ENCODE measurements at regions not wholly inside any gene's neighbourhood (a gene's known extent, or its start where the extent isn't known, plus 50 kb on each side); places are given as distances from the start of the nearest gene placed in this dataset.

DNA sequence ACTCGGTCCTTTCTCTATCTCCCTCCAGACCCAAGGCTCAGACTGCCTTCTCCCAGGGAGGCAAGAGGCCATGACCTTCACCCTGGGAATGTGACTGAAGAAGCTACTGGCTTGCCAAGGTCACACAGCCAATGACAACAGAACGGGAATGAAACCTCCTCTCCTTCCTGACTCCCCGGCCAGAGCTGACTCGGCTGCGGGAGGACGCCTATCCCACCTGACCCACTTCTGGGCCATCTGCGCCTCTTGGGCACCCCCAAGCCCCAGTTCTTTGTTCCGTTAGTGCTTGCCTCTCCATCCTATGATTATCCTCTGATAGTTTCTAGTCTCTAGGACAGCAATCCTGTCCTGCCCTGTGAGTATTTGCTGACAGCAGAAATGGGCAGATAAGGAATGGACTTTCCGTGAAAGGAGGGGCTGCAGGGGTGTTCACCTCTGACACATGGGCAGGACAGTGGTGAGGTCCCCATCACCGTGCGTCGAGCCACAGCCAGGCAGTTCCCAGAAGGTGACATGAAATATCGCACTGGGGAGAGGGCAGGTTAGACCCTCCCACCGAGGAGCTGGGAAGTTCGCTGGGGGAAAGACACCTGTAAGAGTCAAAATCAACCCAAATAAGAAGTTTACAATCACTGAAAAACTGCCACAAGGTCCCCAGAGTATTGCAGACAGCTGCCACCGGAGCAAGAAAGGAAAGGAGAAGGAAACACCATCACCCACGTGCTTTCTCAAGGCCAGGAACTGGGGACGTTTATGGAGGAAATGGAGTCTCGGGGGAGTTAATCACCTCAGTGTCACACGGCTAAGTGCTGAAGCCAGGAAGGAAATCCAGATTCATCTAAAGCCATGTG, 63.0 kb downstream of the INSIG1 start:
- no peaks in the 10 kb centered on the region for H3K4me1 ChIP-seq (ENCODE audit: control insufficient read depth, extremely low read depth, insufficient read depth, low read length)
- FAIRE-seq (no peak), DNase-seq (ENCODE audit: low read depth, low spot score) (no peak)
- H3K9me1 ChIP-seq (replicated peaks; ENCODE audit: control insufficient read depth, extremely low read depth, insufficient read depth, low read length) = no peaks in the 10 kb centered on the region
- no peak overlapping the region for H3K4me3 ChIP-seq (replicated peaks in 1 of 3; ENCODE audit: insufficient read depth in 1 of 3, low read depth in 1 of 3, low read length in 3 of 3)
- no peak overlapping the region for H2AFZ ChIP-seq (ENCODE audit: low read depth, low read length)
- CTCF ChIA-PET = interaction anchor here (1.4 kb wide), 1 partner anchor 16 kb away, joined by 4 read pairs; no protein-coding TSS in a partner anchor
- no peaks in the 10 kb centered on the region for H3K36me3 ChIP-seq (ENCODE audit: control insufficient read depth in 2 of 2, extremely low read depth in 1 of 2, insufficient read depth in 2 of 2, low read length in 2 of 2)
- H3K9me3 ChIP-seq (replicated peaks; ENCODE audit: control insufficient read depth, insufficient read depth, low read length) = no peaks in the 10 kb centered on the region
- POLR2A ChIA-PET = no interaction called here
- BruUV-seq (replicated peaks) = no TSS peak
- H3K4me2 ChIP-seq (ENCODE audit: insufficient read depth, low read length) = no peak overlapping the region
- peaks cover 2 to 8% of the 10 kb centered on the region in 2 experiments for H3K27me3 ChIP-seq (ENCODE audit: control insufficient read depth in 2 of 2, insufficient read depth in 2 of 2, low read length in 2 of 2)
- no peaks in the 10 kb centered on the region for H3K79me2 ChIP-seq (ENCODE audit: control insufficient read depth, insufficient read depth, low read length)
- H3K9ac ChIP-seq (replicated peaks; ENCODE audit: extremely low read depth, insufficient read depth, low read length) = no peak overlapping the region
- H4K20me1 ChIP-seq (replicated peaks; ENCODE audit: control insufficient read depth, extremely low read depth, insufficient read depth, low read length) = no peaks in the 10 kb centered on the region
- intact Hi-C loops (cut with micrococcal nuclease) = no loop called here
- no peak overlapping the region for H3K27ac ChIP-seq (ENCODE audit: insufficient read depth, low read depth, low read length)
- dilution Hi-C loops (cut with MboI; ENCODE audit: extremely low pct_ligation_motif_present, low sequenced_read_pairs) = no loop called here
- TF ChIP-seq POLR2AphosphoS5 (IDR thresholded peaks at IDR 0.05; ENCODE audit: insufficient read depth, low read depth, low read length) (no peak), FOS (IDR thresholded peaks at IDR 0.05; ENCODE audit: borderline replicate concordance, insufficient read depth, low read length) (no peak), GATA2 (IDR thresholded peaks at IDR 0.05; ENCODE audit: insufficient read depth, insufficient read length, low read depth, low read length) (no peak), EZH2 (IDR thresholded peaks at IDR 0.05; ENCODE audit: borderline replicate concordance, low read depth, low read length, severe bottlenecking) (no peak), JUN (IDR thresholded peaks at IDR 0.05; ENCODE audit: borderline replicate concordance, insufficient read depth, insufficient read length, low read depth) (no peak)
- TF ChIP-seq, protein P1, sequence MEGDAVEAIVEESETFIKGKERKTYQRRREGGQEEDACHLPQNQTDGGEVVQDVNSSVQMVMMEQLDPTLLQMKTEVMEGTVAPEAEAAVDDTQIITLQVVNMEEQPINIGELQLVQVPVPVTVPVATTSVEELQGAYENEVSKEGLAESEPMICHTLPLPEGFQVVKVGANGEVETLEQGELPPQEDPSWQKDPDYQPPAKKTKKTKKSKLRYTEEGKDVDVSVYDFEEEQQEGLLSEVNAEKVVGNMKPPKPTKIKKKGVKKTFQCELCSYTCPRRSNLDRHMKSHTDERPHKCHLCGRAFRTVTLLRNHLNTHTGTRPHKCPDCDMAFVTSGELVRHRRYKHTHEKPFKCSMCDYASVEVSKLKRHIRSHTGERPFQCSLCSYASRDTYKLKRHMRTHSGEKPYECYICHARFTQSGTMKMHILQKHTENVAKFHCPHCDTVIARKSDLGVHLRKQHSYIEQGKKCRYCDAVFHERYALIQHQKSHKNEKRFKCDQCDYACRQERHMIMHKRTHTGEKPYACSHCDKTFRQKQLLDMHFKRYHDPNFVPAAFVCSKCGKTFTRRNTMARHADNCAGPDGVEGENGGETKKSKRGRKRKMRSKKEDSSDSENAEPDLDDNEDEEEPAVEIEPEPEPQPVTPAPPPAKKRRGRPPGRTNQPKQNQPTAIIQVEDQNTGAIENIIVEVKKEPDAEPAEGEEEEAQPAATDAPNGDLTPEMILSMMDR (IDR thresholded peaks at IDR 0.05; ENCODE audit: extremely low read depth in 1 of 2, insufficient read depth in 1 of 2, low read depth in 1 of 2, low read length in 2 of 2) = no peak
